Trophoblast cell (in vitro differentiated cells and primary cell): ENCODE measurements at regions not wholly inside any gene's neighbourhood (a gene's known extent, or its start where the extent isn't known, plus 50 kb on each side); places are given as distances from the start of the nearest gene placed in this dataset.

Source experiments
- DNase-seq, 2 donors: peaks; one replicate each; pipeline ENCODE4 v3.0.0-alpha.2; 2016
- H2AFZ ChIP-seq: 2 replicates; pipeline ENCODE4 v1.6.1; 2013; ENCODE audit warnings: low read length, moderate library complexity, mild to moderate bottlenecking; ENCODE audit not compliant: insufficient read depth, poor library complexity
- H2AK5ac ChIP-seq: 2 replicates; pipeline ENCODE4 v1.6.1; 2013; ENCODE audit warnings: mild to moderate bottlenecking, low read length
- H2BK120ac ChIP-seq: 2 replicates; pipeline ENCODE4 v1.6.1; 2013; ENCODE audit warnings: low read length, mild to moderate bottlenecking, moderate library complexity; ENCODE audit not compliant: insufficient read depth, poor library complexity
- H2BK12ac ChIP-seq: 2 replicates; pipeline ENCODE4 v1.6.1; 2013; ENCODE audit warnings: mild to moderate bottlenecking, low read length, moderate library complexity
- H2BK5ac ChIP-seq: 2 replicates; pipeline ENCODE4 v1.6.1; 2013; ENCODE audit warnings: low read length, low read depth, moderate library complexity, mild to moderate bottlenecking; ENCODE audit not compliant: poor library complexity
- H3K14ac ChIP-seq: 2 replicates; pipeline ENCODE4 v1.6.1; 2013; ENCODE audit warnings: mild to moderate bottlenecking, low read length
- H3K18ac ChIP-seq: 2 replicates; pipeline ENCODE4 v1.6.1; 2013; ENCODE audit warnings: mild to moderate bottlenecking, low read length
- H3K23ac ChIP-seq: 2 replicates; pipeline ENCODE4 v1.6.1; 2013; ENCODE audit warnings: low read length
- H3K27ac ChIP-seq: 2 replicates; pipeline ENCODE4 v1.5.1; 2013; ENCODE audit warnings: low read depth, mild to moderate bottlenecking, inconsistent platforms, low read length, moderate library complexity
- H3K27me3 ChIP-seq: 2 replicates; pipeline ENCODE4 v1.6.1; 2013; ENCODE audit warnings: inconsistent platforms, mild to moderate bottlenecking, low read length, moderate library complexity; ENCODE audit not compliant: insufficient read depth
- H3K36me3 ChIP-seq, 2 experiments: 1 replicate in 1 of 2; 2 replicates in 1 of 2; pipeline ENCODE4 v1.6.1; 2013; ENCODE audit warnings: low read length in 2 of 2, mild to moderate bottlenecking in 2 of 2, moderate library complexity in 1 of 2; ENCODE audit not compliant: insufficient read depth in 2 of 2, control insufficient read depth in 1 of 2
- H3K4ac ChIP-seq: 2 replicates; pipeline ENCODE4 v1.6.1; 2013; ENCODE audit warnings: low read depth, mild to moderate bottlenecking, low read length, moderate library complexity
- H3K4me1 ChIP-seq, 2 experiments: 1 replicate in 1 of 2; 2 replicates in 1 of 2; pipeline ENCODE4 v1.6.1; 2013; ENCODE audit warnings: low read length in 2 of 2, mild to moderate bottlenecking in 2 of 2, moderate library complexity in 1 of 2; ENCODE audit not compliant: insufficient read depth in 2 of 2, control insufficient read depth in 1 of 2
- H3K4me2 ChIP-seq: 2 replicates; pipeline ENCODE4 v1.6.1; 2013; ENCODE audit warnings: inconsistent platforms, mild to moderate bottlenecking, low read length, moderate library complexity
- H3K4me3 ChIP-seq: 2 replicates; pipeline ENCODE4 v1.5.1; 2013; ENCODE audit warnings: mild to moderate bottlenecking, low read depth, low read length, inconsistent platforms
- H3K79me1 ChIP-seq: one replicate; pipeline ENCODE4 v1.6.1; 2013; ENCODE audit warnings: low read length
- H3K79me2 ChIP-seq: 2 replicates; pipeline ENCODE4 v1.6.1; 2013; ENCODE audit warnings: low read length, mild to moderate bottlenecking; ENCODE audit not compliant: control insufficient read depth, insufficient read depth, poor library complexity
- H3K9ac ChIP-seq: 2 replicates; pipeline ENCODE4 v1.6.1; 2013; ENCODE audit warnings: mild to moderate bottlenecking, low read length
- H3K9me3 ChIP-seq: 2 replicates; pipeline ENCODE4 v1.6.1; 2013; ENCODE audit warnings: low read depth, mild to moderate bottlenecking, control low read depth, inconsistent platforms, low read length; ENCODE audit not compliant: insufficient read depth
- H4K12ac ChIP-seq: 2 replicates; pipeline ENCODE4 v1.6.1; 2013; ENCODE audit warnings: low read depth, mild to moderate bottlenecking, low read length, moderate library complexity
- H4K8ac ChIP-seq: 2 replicates; pipeline ENCODE4 v1.6.1; 2013; ENCODE audit warnings: low read depth, mild to moderate bottlenecking, low read length, moderate library complexity
- H4K91ac ChIP-seq: one replicate; pipeline ENCODE4 v1.6.1; 2013; ENCODE audit warnings: low read depth, mild to moderate bottlenecking, low read length, moderate library complexity
- WGBS: extraction: QIAGEN DNeasy Blood & Tissue Kit; methylation state at CpG from one replicate; pipeline ENCODE4 v1.1.7; 2013; ENCODE audit warnings: missing lambda C conversion rate; ENCODE audit not compliant: insufficient read length, insufficient coverage; ENCODE audit errors: extremely low coverage; 5-methylcytosine and 5-hydroxymethylcytosine counted together

- no CpG with 5 or more reads among the region's 3 CpGs for WGBS
These were observed 1127.2 kb upstream of the LRRN3 start for GRCh38 chr7:109963741-109964140.

GRCh38 chr7:109964780-109965179, 1126.1 kb upstream of the LRRN3 start:
- Histone ChIP-seq H3K79me1 (no peaks in the 10 kb centered on the region), H2BK5ac (no peak overlapping the region), H2AK5ac (no peak overlapping the region), H3K36me3 (no peaks in the 10 kb centered on the region), H3K4me1 (no peaks in the 10 kb centered on the region), H2BK120ac (no peak overlapping the region), H3K9me3 (no peaks in the 10 kb centered on the region), H4K12ac (no peak overlapping the region), H2AFZ (no peak overlapping the region), H3K27ac (no peak overlapping the region), H4K8ac (no peak overlapping the region), H3K23ac (no peak overlapping the region), H3K14ac (no peak overlapping the region), H3K4me3 (no peak overlapping the region), H3K18ac (no peak overlapping the region), H2BK12ac (no peak overlapping the region), H4K91ac (no peak overlapping the region), H3K27me3 (no peaks in the 10 kb centered on the region), H3K79me2 (no peaks in the 10 kb centered on the region), H3K4me2 (no peak overlapping the region), H3K4ac (no peak overlapping the region), H3K9ac (no peak overlapping the region)
- WGBS, result no CpG with 5 or more reads among the region's 2 CpGs
- DNase-seq, result peak; percentile 40 to 81

More at GRCh38 chr7:109963741-109964140, 1127.2 kb upstream of the LRRN3 start:
- Histone ChIP-seq H3K27ac (no peak overlapping the region), H3K23ac (no peak overlapping the region), H2AFZ (no peak overlapping the region), H3K14ac (no peak overlapping the region), H3K36me3 (no peaks in the 10 kb centered on the region), H4K12ac (no peak overlapping the region), H3K9me3 (no peaks in the 10 kb centered on the region), H3K9ac (no peak overlapping the region), H3K4ac (no peak overlapping the region), H3K79me2 (no peaks in the 10 kb centered on the region), H2BK5ac (no peak overlapping the region), H4K8ac (no peak overlapping the region), H3K4me1 (no peaks in the 10 kb centered on the region), H2AK5ac (no peak overlapping the region), H3K27me3 (no peaks in the 10 kb centered on the region), H2BK120ac (no peak overlapping the region), H3K79me1 (no peaks in the 10 kb centered on the region), H4K91ac (no peak overlapping the region), H3K4me3 (no peak overlapping the region), H3K4me2 (no peak overlapping the region), H2BK12ac (no peak overlapping the region), H3K18ac (no peak overlapping the region)
- peak in 1 of 2 donors; percentile 9 for DNase-seq

- Histone ChIP-seq H3K36me3 (no peaks in the 10 kb centered on the region), H2BK120ac (no peak overlapping the region), H2AFZ (no peak overlapping the region), H4K12ac (no peak overlapping the region), H2BK12ac (no peak overlapping the region), H2BK5ac (no peak overlapping the region), H4K8ac (no peak overlapping the region), H3K23ac (no peak overlapping the region), H3K4me1 (no peaks in the 10 kb centered on the region), H3K27ac (no peak overlapping the region), H3K4ac (no peak overlapping the region), H3K14ac (no peak overlapping the region), H3K79me1 (no peaks in the 10 kb centered on the region), H3K18ac (no peak overlapping the region), H3K4me2 (no peak overlapping the region), H4K91ac (no peak overlapping the region), H2AK5ac (no peak overlapping the region), H3K9ac (no peak overlapping the region), H3K27me3 (no peaks in the 10 kb centered on the region), H3K79me2 (no peaks in the 10 kb centered on the region), H3K4me3 (no peak overlapping the region), H3K9me3 (no peaks in the 10 kb centered on the region)
- DNase-seq, result peak in 1 of 2 donors; percentile 19
These were observed 1123.5 kb upstream of the LRRN3 start for GRCh38 chr7:109967406-109967805.

- H3K14ac ChIP-seq, result no peak overlapping the region
- H3K79me2 ChIP-seq, result no peaks in the 10 kb centered on the region
- no peak overlapping the region for H4K91ac ChIP-seq
- no peak overlapping the region for H3K4me3 ChIP-seq
- no peak overlapping the region for H3K23ac ChIP-seq
- DNase-seq, result no peak
- no peak overlapping the region for H3K4me2 ChIP-seq
- H4K12ac ChIP-seq, result no peak overlapping the region
- H2BK5ac ChIP-seq, result no peak overlapping the region
- no peak overlapping the region for H3K9ac ChIP-seq
- no peak overlapping the region for H2AK5ac ChIP-seq
- H3K18ac ChIP-seq, result no peak overlapping the region
- no peak overlapping the region for H2BK120ac ChIP-seq
- H3K27me3 ChIP-seq, result no peaks in the 10 kb centered on the region
- no CpG with 5 or more reads among the region's 1 CpG for WGBS
- H4K8ac ChIP-seq, result no peak overlapping the region
- no peaks in the 10 kb centered on the region for H3K79me1 ChIP-seq
- H3K27ac ChIP-seq, result no peak overlapping the region
- H3K4me1 ChIP-seq, result no peaks in the 10 kb centered on the region
- no peak overlapping the region for H3K4ac ChIP-seq
- H2AFZ ChIP-seq, result no peak overlapping the region
- H2BK12ac ChIP-seq, result no peak overlapping the region
- no peaks in the 10 kb centered on the region for H3K9me3 ChIP-seq
- H3K36me3 ChIP-seq, result no peaks in the 10 kb centered on the region
These were observed 1107.3 kb upstream of the LRRN3 start for GRCh38 chr7:109983618-109984017.
